ENCODE measurements at regions not wholly inside any gene's neighbourhood (a gene's known extent, or its start where the extent isn't known, plus 50 kb on each side); places are given as distances from the start of the nearest gene placed in this dataset.
"Not testable (repeated sequence)": the region's sequence is repeated elsewhere in the genome, so short reads cannot be mapped to it uniquely, and the experiment has no call there.

DNA sequence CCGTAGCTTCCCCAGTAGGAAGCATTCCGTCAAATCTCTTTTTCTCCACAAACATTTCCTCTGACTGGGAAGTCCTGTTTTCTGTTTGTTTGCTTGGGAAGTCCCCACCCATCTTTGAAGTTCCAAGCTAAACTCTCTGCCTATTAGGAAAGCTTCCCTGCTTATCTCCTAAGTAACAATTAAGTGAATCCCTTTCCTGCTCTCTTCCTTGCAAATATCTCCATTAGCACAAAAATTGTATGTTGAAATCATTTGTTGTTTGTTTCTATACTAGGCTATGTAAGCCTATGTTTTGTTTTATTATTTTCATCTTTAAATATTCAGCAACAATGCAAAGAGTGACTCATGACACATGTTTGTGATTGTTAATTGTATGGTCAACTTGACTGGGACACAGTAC is 812.6 kb upstream of the LRATD1 start:
- no peaks in the 10 kb centered on the region for H3K4me1 Mint-ChIP-seq (ENCODE audit: low read depth)
- H3K4me3 Mint-ChIP-seq: no peak overlapping the region
- ATAC-seq (no peak), DNase-seq (no peak)
- TF ChIP-seq, protein P1, sequence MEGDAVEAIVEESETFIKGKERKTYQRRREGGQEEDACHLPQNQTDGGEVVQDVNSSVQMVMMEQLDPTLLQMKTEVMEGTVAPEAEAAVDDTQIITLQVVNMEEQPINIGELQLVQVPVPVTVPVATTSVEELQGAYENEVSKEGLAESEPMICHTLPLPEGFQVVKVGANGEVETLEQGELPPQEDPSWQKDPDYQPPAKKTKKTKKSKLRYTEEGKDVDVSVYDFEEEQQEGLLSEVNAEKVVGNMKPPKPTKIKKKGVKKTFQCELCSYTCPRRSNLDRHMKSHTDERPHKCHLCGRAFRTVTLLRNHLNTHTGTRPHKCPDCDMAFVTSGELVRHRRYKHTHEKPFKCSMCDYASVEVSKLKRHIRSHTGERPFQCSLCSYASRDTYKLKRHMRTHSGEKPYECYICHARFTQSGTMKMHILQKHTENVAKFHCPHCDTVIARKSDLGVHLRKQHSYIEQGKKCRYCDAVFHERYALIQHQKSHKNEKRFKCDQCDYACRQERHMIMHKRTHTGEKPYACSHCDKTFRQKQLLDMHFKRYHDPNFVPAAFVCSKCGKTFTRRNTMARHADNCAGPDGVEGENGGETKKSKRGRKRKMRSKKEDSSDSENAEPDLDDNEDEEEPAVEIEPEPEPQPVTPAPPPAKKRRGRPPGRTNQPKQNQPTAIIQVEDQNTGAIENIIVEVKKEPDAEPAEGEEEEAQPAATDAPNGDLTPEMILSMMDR (IDR thresholded peaks at IDR 0.05): no peak
- H3K9me3 Mint-ChIP-seq: peaks cover 1% of the 10 kb centered on the region
- H3K27ac Mint-ChIP-seq: no peak overlapping the region
- no peaks in the 10 kb centered on the region for H3K27me3 Mint-ChIP-seq
- intact Hi-C loops (cut with micrococcal nuclease): no loop called here
- POLR2A ChIA-PET: no interaction called here
- H3K36me3 Mint-ChIP-seq (ENCODE audit: low read depth): no peaks in the 10 kb centered on the region
- CTCF ChIA-PET: no interaction called here

DNA sequence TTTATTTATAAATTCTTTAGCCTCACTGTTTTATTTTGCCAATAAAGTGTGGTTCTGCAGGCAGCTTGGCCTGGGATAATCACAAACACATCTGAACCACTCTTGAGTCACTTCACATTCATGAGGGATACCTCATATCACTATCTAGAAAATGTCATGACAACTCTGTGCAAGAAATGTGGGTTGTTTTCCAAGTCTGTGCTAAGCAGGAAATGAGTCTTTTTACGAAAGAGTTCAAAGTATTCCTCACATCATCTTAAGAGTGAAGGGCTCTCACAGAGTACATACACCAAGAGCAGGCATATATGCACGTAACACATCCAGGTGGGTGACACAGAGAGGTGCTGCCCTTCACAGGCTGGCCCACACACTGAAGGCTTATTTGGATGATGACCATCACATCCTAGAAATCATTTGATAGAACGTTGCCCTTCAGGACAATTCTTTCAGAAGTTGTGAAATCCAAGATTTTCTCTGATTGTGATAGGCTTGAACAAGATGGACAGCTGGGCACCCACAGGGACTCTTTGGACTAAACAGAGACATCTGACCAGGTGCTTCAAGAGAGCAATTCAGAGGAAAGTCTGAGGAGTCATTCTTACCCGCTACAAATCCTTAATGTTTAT is 811.1 kb upstream of the LRATD1 start:
- POLR2A ChIA-PET: no interaction called here
- H3K27me3 Mint-ChIP-seq: no peaks in the 10 kb centered on the region
- TF ChIP-seq, protein P1 (IDR thresholded peaks at IDR 0.05): no peak
- intact Hi-C loops (cut with micrococcal nuclease): no loop called here
- H3K9me3 Mint-ChIP-seq: peaks cover 1% of the 10 kb centered on the region
- H3K4me3 Mint-ChIP-seq: no peak overlapping the region
- DNase-seq: no peak
- H3K27ac Mint-ChIP-seq: no peak overlapping the region
- no peaks in the 10 kb centered on the region for H3K36me3 Mint-ChIP-seq (ENCODE audit: low read depth)
- CTCF ChIA-PET: no interaction called here
- no peak for ATAC-seq
- no peaks in the 10 kb centered on the region for H3K4me1 Mint-ChIP-seq (ENCODE audit: low read depth)

DNA sequence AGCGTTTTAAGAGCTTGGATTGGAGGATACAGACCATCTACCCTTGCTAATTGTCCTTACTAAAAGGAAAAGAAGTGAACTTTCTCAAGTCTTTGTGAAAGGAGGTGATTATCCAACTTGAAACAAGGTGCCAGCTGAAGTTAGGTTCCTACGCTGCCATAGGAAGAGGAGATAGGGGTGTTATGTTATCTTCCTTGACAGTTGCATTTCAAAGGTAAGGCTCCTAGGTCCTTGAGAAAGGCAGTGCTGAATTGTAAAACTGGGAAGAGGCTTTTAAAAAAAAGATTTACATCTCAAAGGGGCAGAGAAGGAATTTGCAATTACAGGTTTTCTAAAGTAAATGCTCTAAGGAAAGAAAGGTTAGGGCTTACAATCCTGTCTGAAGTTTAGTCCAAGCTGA is 810.2 kb upstream of the LRATD1 start:
- Mint-ChIP-seq H3K36me3 (ENCODE audit: low read depth) (no peaks in the 10 kb centered on the region), H3K4me1 (ENCODE audit: low read depth) (no peaks in the 10 kb centered on the region), H3K27me3 (no peaks in the 10 kb centered on the region), H3K4me3 (no peak overlapping the region), H3K27ac (no peak overlapping the region), H3K9me3 (peaks cover 1% of the 10 kb centered on the region)
- CTCF ChIA-PET: no interaction called here
- TF ChIP-seq, protein P1 (IDR thresholded peaks at IDR 0.05): no peak
- POLR2A ChIA-PET: no interaction called here
- ATAC-seq (no peak), DNase-seq (no peak)
- intact Hi-C loops (cut with micrococcal nuclease): no loop called here

DNA sequence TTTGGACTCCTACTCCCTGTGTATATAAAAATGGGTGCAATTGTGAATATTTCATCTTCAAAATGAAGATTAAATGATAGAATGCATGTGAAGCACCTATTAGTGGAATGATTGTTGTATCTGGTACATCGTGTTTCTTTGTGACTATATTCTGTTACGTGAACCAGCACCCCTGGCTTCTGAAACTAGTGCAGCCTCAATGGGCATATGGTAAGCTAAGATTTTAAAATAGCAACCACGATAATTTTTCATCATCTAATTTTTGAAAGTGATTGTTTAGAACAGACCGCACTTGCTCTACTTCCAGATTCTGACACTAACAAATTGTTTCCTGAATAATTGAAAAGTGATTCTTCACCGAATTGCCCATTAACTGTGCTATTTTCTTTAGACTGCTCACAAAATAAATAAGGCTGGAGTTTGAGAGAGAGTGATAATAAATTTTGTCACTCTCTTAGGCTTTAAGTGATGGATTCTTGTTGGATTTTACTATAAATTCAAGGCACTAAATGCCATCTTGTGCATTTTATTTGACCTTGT is 806.1 kb upstream of the LRATD1 start:
- H3K4me1 Mint-ChIP-seq (ENCODE audit: low read depth): no peaks in the 10 kb centered on the region
- no peak overlapping the region for H3K27ac Mint-ChIP-seq
- no peaks in the 10 kb centered on the region for H3K36me3 Mint-ChIP-seq (ENCODE audit: low read depth)
- H3K27me3 Mint-ChIP-seq: no peaks in the 10 kb centered on the region
- POLR2A ChIA-PET: no interaction called here
- no peak overlapping the region for H3K4me3 Mint-ChIP-seq
- TF ChIP-seq, protein P1 (IDR thresholded peaks at IDR 0.05): no peak
- peaks cover 9% of the 10 kb centered on the region for H3K9me3 Mint-ChIP-seq
- DNase-seq (no peak), ATAC-seq (no peak)
- CTCF ChIA-PET: no interaction called here
- intact Hi-C loops (cut with micrococcal nuclease): no loop called here

DNA sequence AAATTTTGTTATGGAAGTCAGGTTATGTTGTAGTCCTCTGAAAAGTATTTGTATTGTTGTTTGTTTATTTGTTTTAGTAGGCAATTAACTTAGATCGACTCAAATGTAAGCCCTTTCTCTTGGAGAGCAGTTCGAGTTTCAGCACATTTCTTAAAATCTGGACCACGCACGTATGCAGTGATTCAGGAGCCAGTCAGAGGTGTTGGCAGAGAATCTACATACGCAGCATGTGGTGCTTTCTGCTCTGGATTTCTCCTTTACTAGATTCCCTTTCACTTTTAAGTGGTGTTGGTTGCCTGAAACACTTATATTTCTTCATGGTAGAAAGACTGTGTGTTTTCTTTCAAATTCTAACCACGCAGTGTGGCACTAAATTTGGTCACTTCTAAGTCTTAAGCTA is 773.9 kb upstream of the LRATD1 start:
- Mint-ChIP-seq H3K27me3 (no peaks in the 10 kb centered on the region), H3K4me3 (no peak overlapping the region), H3K36me3 (ENCODE audit: low read depth) (no peaks in the 10 kb centered on the region), H3K4me1 (ENCODE audit: low read depth) (no peaks in the 10 kb centered on the region), H3K9me3 (peaks cover 6% of the 10 kb centered on the region), H3K27ac (no peak overlapping the region)
- intact Hi-C loops (cut with micrococcal nuclease): no loop called here
- ATAC-seq (no peak), DNase-seq (no peak)
- TF ChIP-seq, protein P1 (IDR thresholded peaks at IDR 0.05): no peak
- CTCF ChIA-PET: no interaction called here
- POLR2A ChIA-PET: no interaction called here

DNA sequence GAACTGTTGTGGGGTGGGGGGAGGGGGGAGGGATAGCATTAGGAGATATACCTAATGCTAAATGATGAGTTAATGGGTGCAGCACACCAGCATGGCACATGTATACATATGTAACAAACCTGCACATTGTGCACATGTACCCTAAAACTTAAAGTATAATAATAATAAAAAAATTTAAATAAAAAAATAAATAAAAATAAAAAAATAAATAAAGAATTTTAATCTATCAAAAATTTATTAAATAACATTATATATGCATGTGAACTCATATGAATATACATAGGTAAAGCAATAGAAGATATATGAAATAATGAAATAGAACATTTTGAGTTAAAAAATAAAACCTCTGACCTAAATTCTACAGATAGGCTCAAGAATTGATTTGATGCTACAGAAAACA is 764.2 kb upstream of the LRATD1 start:
- H3K36me3 Mint-ChIP-seq (ENCODE audit: low read depth); H3K4me3 Mint-ChIP-seq; H3K27me3 Mint-ChIP-seq; intact Hi-C loops (cut with micrococcal nuclease); H3K27ac Mint-ChIP-seq; CTCF ChIA-PET; H3K4me1 Mint-ChIP-seq (ENCODE audit: low read depth); H3K9me3 Mint-ChIP-seq; ATAC-seq; POLR2A ChIA-PET; DNase-seq: not testable (repeated sequence)

All from activated CD8-positive, alpha-beta T cell treated with anti-CD3 and anti-CD28 coated beads for 36 hours (primary cell).